Astrocyte of the spinal cord (primary cell): ENCODE measurements at regions not wholly inside any gene's neighbourhood (a gene's known extent, or its start where the extent isn't known, plus 50 kb on each side); places are given as distances from the start of the nearest gene placed in this dataset.

Experiments used
- DNase-seq: peaks from one replicate; pipeline ENCODE4 v3.0.0; 2011; ENCODE audit warnings: low read depth, low spot score
- H3K4me3 ChIP-seq: 2 replicates; pipeline ENCODE4 v1.5.1; 2011; ENCODE audit warnings: low read depth, mild to moderate bottlenecking, low read length, moderate library complexity
- in situ Hi-C: cut with HindIII; loops from 2 replicates; pipeline ENCODE4 v1.10.0; 2017; ENCODE audit warnings: low sequenced_read_pairs
- TF ChIP-seq, protein P1 (sequence below): IDR thresholded peaks from 2 replicates; pipeline ENCODE4 v1.5.1; 2012; ENCODE audit warnings: low read depth, mild to moderate bottlenecking, low read length, inconsistent platforms

GRCh38 chr13:107023335-107023734 is 455.4 kb upstream of the ARGLU1 start:
- in situ Hi-C loops: no loop called here
- TF ChIP-seq, protein P1, sequence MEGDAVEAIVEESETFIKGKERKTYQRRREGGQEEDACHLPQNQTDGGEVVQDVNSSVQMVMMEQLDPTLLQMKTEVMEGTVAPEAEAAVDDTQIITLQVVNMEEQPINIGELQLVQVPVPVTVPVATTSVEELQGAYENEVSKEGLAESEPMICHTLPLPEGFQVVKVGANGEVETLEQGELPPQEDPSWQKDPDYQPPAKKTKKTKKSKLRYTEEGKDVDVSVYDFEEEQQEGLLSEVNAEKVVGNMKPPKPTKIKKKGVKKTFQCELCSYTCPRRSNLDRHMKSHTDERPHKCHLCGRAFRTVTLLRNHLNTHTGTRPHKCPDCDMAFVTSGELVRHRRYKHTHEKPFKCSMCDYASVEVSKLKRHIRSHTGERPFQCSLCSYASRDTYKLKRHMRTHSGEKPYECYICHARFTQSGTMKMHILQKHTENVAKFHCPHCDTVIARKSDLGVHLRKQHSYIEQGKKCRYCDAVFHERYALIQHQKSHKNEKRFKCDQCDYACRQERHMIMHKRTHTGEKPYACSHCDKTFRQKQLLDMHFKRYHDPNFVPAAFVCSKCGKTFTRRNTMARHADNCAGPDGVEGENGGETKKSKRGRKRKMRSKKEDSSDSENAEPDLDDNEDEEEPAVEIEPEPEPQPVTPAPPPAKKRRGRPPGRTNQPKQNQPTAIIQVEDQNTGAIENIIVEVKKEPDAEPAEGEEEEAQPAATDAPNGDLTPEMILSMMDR: no peak
- no peak overlapping the region for H3K4me3 ChIP-seq
- no peak for DNase-seq

GRCh38 chr13:107020393-107020792 is 452.5 kb upstream of the ARGLU1 start:
- no peak overlapping the region for H3K4me3 ChIP-seq
- no peak for DNase-seq
- TF ChIP-seq, protein P1: no peak
- in situ Hi-C loops: no loop called here

GRCh38 chr13:107018285-107018684 is 450.3 kb upstream of the ARGLU1 start:
- H3K4me3 ChIP-seq: no peak overlapping the region
- in situ Hi-C loops: no loop called here
- TF ChIP-seq, protein P1: no peak
- no peak for DNase-seq

- no peak for DNase-seq
- in situ Hi-C loops: no loop called here
- TF ChIP-seq, protein P1: no peak
- H3K4me3 ChIP-seq: no peak overlapping the region
These were observed 438.7 kb upstream of the ARGLU1 start for GRCh38 chr13:107006661-107007060.

GRCh38 chr13:107005577-107005976 is 437.6 kb upstream of the ARGLU1 start:
- DNase-seq: no peak
- H3K4me3 ChIP-seq: no peak overlapping the region
- in situ Hi-C loops: no loop called here
- TF ChIP-seq, protein P1: no peak

GRCh38 chr13:107003911-107004310 is 436.0 kb upstream of the ARGLU1 start:
- H3K4me3 ChIP-seq: no peak overlapping the region
- in situ Hi-C loops: no loop called here
- no peak for DNase-seq
- TF ChIP-seq, protein P1: no peak

DNA sequence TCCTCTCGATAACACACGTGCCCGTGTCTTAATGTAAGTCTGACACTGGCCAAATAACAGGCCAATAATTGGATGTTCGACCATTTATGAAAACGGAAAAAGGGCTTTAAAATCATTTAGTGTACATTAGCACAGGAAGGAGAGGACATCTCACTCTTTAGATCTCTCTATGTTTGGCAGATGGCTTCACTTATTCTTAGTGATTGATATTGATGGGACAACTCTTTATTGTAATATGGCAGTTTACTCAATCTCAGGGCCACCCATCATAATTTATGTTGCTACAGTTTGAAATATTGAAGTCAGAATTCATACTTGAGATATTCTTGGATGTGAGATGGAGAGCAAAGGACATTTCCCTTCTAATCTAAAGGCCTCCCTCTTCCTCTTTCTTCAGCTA is 430.7 kb upstream of the ARGLU1 start:
- TF ChIP-seq, protein P1: no peak
- in situ Hi-C loops: no loop called here
- DNase-seq: no peak
- no peak overlapping the region for H3K4me3 ChIP-seq
